Neuron (in vitro differentiated cells): ENCODE measurements at regions not wholly inside any gene's neighbourhood (a gene's known extent, or its start where the extent isn't known, plus 50 kb on each side); places are given as distances from the start of the nearest gene placed in this dataset.

Experiments
- H2AFZ ChIP-seq: one replicate; pipeline ENCODE4 v1.6.1; 2013; ENCODE audit warnings: low read depth, mild to moderate bottlenecking, inconsistent platforms, low read length, moderate library complexity
- H3K27me3 ChIP-seq: one replicate; pipeline ENCODE4 v1.6.1; 2013; ENCODE audit warnings: low read length; ENCODE audit not compliant: insufficient read depth
- H3K36me3 ChIP-seq: one replicate; pipeline ENCODE4 v1.6.1; 2013; ENCODE audit warnings: low read length; ENCODE audit not compliant: insufficient read depth
- H3K4me1 ChIP-seq: one replicate; pipeline ENCODE4 v1.6.1; 2013; ENCODE audit warnings: low read length; ENCODE audit not compliant: insufficient read depth
- H3K4me3 ChIP-seq: 2 replicates; pipeline ENCODE4 v1.5.1; 2013; ENCODE audit warnings: mild to moderate bottlenecking, low read length, moderate library complexity
- H3K9me3 ChIP-seq: one replicate; pipeline ENCODE4 v1.6.1; 2013; ENCODE audit warnings: low read length

- Histone ChIP-seq H3K9me3 (no peaks in the 10 kb centered on the region), H3K36me3 (no peaks in the 10 kb centered on the region), H3K27me3 (no peaks in the 10 kb centered on the region), H3K4me1 (no peaks in the 10 kb centered on the region), H2AFZ (no peak overlapping the region), H3K4me3 (no peak overlapping the region)
Observed at GRCh38 chr16:80454802-80455201, 86.0 kb upstream of the DYNLRB2 start.

- H3K4me3 ChIP-seq = no peak overlapping the region
- no peaks in the 10 kb centered on the region for H3K4me1 ChIP-seq
- no peaks in the 10 kb centered on the region for H3K27me3 ChIP-seq
- no peaks in the 10 kb centered on the region for H3K36me3 ChIP-seq
- H3K9me3 ChIP-seq = no peaks in the 10 kb centered on the region
- H2AFZ ChIP-seq = no peak overlapping the region
Observed at GRCh38 chr16:80449392-80449791, 91.4 kb upstream of the DYNLRB2 start.

- Histone ChIP-seq H3K36me3 (no peaks in the 10 kb centered on the region), H3K4me3 (no peak overlapping the region), H3K27me3 (no peaks in the 10 kb centered on the region), H3K9me3 (no peaks in the 10 kb centered on the region), H3K4me1 (no peaks in the 10 kb centered on the region), H2AFZ (no peak overlapping the region)
Observed at GRCh38 chr16:80447241-80447640, 93.6 kb upstream of the DYNLRB2 start.

- Histone ChIP-seq H3K27me3 (no peaks in the 10 kb centered on the region), H2AFZ (no peak overlapping the region), H3K4me3 (no peak overlapping the region), H3K4me1 (no peaks in the 10 kb centered on the region), H3K36me3 (no peaks in the 10 kb centered on the region), H3K9me3 (no peaks in the 10 kb centered on the region)
Observed at GRCh38 chr16:80442779-80443178, 98.0 kb upstream of the DYNLRB2 start.

- no peak overlapping the region for H2AFZ ChIP-seq
- H3K27me3 ChIP-seq = no peaks in the 10 kb centered on the region
- H3K36me3 ChIP-seq = no peaks in the 10 kb centered on the region
- no peaks in the 10 kb centered on the region for H3K4me1 ChIP-seq
- H3K4me3 ChIP-seq = no peak overlapping the region
- H3K9me3 ChIP-seq = no peaks in the 10 kb centered on the region
Observed at GRCh38 chr16:80441935-80442334, 98.9 kb upstream of the DYNLRB2 start.

- Histone ChIP-seq H3K27me3 (no peaks in the 10 kb centered on the region), H3K4me3 (no peak overlapping the region), H3K4me1 (no peaks in the 10 kb centered on the region), H3K9me3 (no peaks in the 10 kb centered on the region), H2AFZ (no peak overlapping the region), H3K36me3 (no peaks in the 10 kb centered on the region)
Observed at GRCh38 chr16:80440667-80441066, 100.1 kb upstream of the DYNLRB2 start.

GRCh38 chr16:80437707-80438106 is 103.1 kb upstream of the DYNLRB2 start:
- no peak overlapping the region for H2AFZ ChIP-seq
- H3K4me3 ChIP-seq = no peak overlapping the region
- no peaks in the 10 kb centered on the region for H3K9me3 ChIP-seq
- no peaks in the 10 kb centered on the region for H3K27me3 ChIP-seq
- H3K4me1 ChIP-seq = no peaks in the 10 kb centered on the region
- no peaks in the 10 kb centered on the region for H3K36me3 ChIP-seq

- Histone ChIP-seq H3K27me3 (no peaks in the 10 kb centered on the region), H3K9me3 (no peaks in the 10 kb centered on the region), H3K36me3 (no peaks in the 10 kb centered on the region), H2AFZ (no peak overlapping the region), H3K4me1 (no peaks in the 10 kb centered on the region), H3K4me3 (no peak overlapping the region)
Observed at GRCh38 chr16:80436510-80436909, 104.3 kb upstream of the DYNLRB2 start.

GRCh38 chr16:80433623-80434022 is 107.2 kb upstream of the DYNLRB2 start:
- Histone ChIP-seq H3K4me1 (no peaks in the 10 kb centered on the region), H2AFZ (no peak overlapping the region), H3K9me3 (no peaks in the 10 kb centered on the region), H3K27me3 (no peaks in the 10 kb centered on the region), H3K36me3 (no peaks in the 10 kb centered on the region), H3K4me3 (no peak overlapping the region)

- Histone ChIP-seq H3K4me1 (no peaks in the 10 kb centered on the region), H3K9me3 (no peaks in the 10 kb centered on the region), H3K36me3 (no peaks in the 10 kb centered on the region), H2AFZ (no peak overlapping the region), H3K4me3 (no peak overlapping the region), H3K27me3 (no peaks in the 10 kb centered on the region)
Observed at GRCh38 chr16:80427795-80428194, 113.0 kb upstream of the DYNLRB2 start.

- no peaks in the 10 kb centered on the region for H3K9me3 ChIP-seq
- H3K27me3 ChIP-seq = no peaks in the 10 kb centered on the region
- no peak overlapping the region for H3K4me3 ChIP-seq
- no peaks in the 10 kb centered on the region for H3K4me1 ChIP-seq
- H3K36me3 ChIP-seq = no peaks in the 10 kb centered on the region
- H2AFZ ChIP-seq = no peak overlapping the region
Observed at GRCh38 chr16:80418517-80419355, 122.1 kb upstream of the DYNLRB2 start.

GRCh38 chr16:80417706-80418271 is 123.0 kb upstream of the DYNLRB2 start:
- no peak overlapping the region for H3K4me3 ChIP-seq
- no peaks in the 10 kb centered on the region for H3K36me3 ChIP-seq
- H3K27me3 ChIP-seq = no peaks in the 10 kb centered on the region
- H3K9me3 ChIP-seq = no peaks in the 10 kb centered on the region
- no peak overlapping the region for H2AFZ ChIP-seq
- H3K4me1 ChIP-seq = no peaks in the 10 kb centered on the region

GRCh38 chr16:80408014-80408413 is 132.8 kb upstream of the DYNLRB2 start:
- Histone ChIP-seq H3K4me3 (no peak overlapping the region), H3K4me1 (no peaks in the 10 kb centered on the region), H3K9me3 (no peaks in the 10 kb centered on the region), H3K36me3 (no peaks in the 10 kb centered on the region), H3K27me3 (no peaks in the 10 kb centered on the region), H2AFZ (no peak overlapping the region)
